Keratinocyte (primary cell): ENCODE measurements at regions not wholly inside any gene's neighbourhood (a gene's known extent, or its start where the extent isn't known, plus 50 kb on each side); places are given as distances from the start of the nearest gene placed in this dataset.

Experiments
- CTCF ChIP-seq, 3 experiments: IDR thresholded peaks in 1 of 3; conservative IDR thresholded peaks in 1 of 3; optimal IDR thresholded peaks in 1 of 3; 2 replicates in 2 of 3; 3 replicates in 1 of 3; pipeline versions ENCODE3 to v1.5.1; 2011; ENCODE audit warnings: low read length in 3 of 3, mild to moderate bottlenecking in 3 of 3, moderate library complexity in 2 of 3, control low read depth in 1 of 3, inconsistent platforms in 1 of 3; ENCODE audit not compliant: insufficient read depth in 2 of 3; ENCODE audit errors: extremely low read depth in 1 of 3
- EZH2 ChIP-seq: IDR thresholded peaks from one replicate; pipeline ENCODE4 v1.6.1; 2012; ENCODE audit warnings: inconsistent platforms, mild to moderate bottlenecking, low read length, moderate library complexity

GRCh38 chr2:144331674-144332355 is 188.1 kb downstream of the ZEB2 start:
- TF ChIP-seq CTCF (optimal IDR thresholded peaks at IDR 0.05 in 1 of 3, IDR thresholded peaks at IDR 0.05 in 1 of 3, conservative IDR thresholded peaks at IDR 0.05 in 1 of 3; ENCODE audit: extremely low read depth in 1 of 3, insufficient read depth in 2 of 3, low read length in 3 of 3) (peak in 2 of 3 experiments; percentile 24 to 34), EZH2 (no peak)
